Activated T-helper 1 cell treated with Interleukin-2 at 50 U/mL for 16 hours (primary cell): ENCODE measurements at regions not wholly inside any gene's neighbourhood (a gene's known extent, or its start where the extent isn't known, plus 50 kb on each side); places are given as distances from the start of the nearest gene placed in this dataset.
A peak's percentile ranks its signal among the peaks of the same experiment; 100 is the strongest.

Experiments
- DNase-seq: peaks from one replicate; pipeline ENCODE4 v3.0.0-alpha.2; 2020; ENCODE audit warnings: low read depth

DNA sequence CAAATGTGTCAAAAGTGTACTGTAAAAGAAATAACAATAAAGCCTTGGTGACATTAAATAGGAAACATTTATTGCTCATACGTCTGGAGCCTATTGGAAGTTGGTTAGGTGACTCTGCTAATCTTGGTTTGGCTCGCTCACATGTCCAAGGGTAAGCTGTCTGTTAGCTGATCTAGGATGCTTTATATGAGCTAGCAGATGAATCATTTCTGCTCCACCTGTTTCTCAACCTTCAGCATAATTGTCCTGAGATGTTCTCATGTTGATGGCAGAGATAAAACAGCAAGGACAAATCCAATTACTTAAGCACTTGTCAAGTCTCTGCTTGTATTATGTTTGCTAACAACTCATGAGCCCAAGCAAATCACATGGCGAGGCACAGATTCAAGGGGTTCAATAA is 56.0 kb upstream of the CD53 start:
- DNase-seq, result no peak

DNA sequence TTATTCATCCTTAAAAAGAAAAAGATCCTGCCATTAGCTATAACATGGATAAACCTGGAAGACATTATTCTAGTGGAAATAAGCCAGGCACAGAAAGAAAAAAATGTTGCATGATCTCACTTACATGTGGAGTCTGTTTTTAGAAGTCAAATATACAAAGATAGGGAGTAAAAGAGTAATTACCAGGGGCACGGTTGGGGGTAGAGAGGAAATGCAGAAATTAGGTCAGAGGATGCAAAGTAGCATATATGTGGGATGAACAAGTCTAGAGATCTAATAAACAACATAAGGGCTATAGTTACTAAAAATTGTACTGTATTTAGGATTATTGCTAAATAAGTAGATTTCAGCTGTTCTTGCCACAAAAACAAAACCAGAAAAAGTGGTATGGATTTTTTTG is 61.4 kb upstream of the CD53 start:
- DNase-seq, result no peak

DNA sequence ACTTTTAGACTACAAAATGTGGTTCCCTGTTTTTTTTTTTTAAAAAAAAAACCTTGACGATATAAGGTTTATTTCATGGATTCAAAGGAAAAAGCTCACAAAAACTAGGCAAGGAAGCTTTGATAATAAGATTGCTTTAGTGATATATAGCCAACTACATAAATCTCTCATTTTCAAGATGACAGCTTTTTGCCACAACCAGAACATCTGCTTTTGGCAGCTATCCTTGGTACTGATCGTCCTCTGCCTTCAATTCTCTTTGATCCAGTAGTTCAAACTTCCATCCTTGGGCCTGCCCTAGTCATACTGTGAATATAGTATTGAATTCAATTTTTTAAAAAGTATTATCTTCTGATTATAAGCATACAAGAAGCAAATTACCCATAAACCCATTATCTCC is 72.9 kb upstream of the CD53 start:
- no peak for DNase-seq

DNA sequence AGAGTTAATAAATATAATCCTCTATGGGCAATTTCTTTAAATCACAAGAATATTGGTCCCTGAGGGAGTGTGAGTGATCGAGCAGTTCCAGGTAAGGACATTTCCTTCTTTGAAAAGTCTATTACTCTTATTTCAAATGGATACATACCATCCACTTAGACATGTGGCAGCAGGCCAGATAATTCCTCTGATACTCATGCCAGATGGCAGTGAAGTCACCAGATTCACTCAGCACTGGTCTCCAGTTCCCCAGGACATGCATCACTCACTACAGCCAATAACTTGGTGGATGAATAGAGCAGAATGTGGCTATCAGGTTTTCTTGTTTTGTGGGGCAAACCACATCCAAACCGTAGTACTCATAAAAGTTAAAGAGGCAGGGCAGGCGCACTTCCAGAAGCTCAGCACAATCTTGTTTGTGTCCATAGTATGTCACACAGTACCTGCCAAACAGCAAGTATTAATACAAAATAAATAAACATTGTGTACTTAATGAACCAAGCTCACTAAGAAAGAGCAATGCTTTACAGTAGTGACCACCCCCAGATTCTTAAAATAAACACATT is 74.2 kb upstream of the CD53 start:
- no peak for DNase-seq

DNA sequence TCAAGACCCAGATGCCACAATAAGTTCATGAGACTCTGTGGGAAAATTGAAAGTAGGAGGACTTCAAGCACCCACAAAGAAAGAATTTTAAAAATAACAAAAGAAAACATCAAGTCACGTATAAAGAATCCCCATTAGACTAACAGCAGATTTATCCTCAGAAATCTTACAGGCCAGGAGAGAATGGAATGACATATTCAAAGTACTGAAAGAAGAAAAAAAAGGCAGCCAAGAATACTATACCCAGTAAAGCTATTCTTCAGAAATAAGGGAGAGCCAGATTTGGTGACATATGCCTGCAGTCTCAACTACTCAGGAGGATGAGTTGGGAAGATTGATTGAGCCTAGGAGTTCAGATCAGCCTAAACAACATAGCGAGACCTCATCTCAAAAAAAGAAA is 84.3 kb upstream of the CD53 start:
- DNase-seq, result no peak

DNA sequence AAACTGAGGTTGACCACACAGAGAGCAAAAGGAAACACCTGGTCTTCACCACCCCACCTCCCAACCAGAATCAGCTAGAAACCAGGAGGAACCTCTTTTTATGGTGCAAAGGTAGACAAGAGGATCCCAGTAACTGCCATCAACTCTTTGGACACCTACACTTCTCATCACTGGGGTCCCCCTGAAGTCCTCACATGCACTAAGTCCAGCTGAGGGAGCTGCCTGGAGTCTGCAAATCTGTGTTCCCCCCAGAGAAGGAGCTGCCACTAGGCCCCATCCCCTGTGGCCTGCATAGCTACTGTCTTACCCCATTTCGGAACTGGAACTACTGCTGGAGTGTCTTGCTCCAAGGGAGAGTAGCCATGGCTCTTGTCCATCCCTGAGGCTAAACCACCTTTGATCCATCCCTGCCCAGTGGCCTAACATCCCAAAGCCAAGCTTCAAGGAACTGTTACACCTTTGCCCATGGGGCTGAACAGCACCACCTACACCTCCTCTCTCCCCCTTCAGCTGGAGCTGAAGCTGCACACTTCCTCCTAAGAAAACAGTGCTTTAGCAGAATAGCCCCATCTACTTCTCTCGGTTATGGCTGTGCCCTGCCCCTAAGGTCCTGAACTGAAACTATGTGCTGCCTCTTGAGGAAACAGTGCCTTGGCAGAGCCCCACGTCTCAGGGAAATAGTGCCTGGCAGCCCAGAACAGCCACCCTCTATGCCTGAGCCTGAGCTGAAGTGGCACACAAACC is 85.4 kb upstream of the CD53 start:
- no peak for DNase-seq

DNA sequence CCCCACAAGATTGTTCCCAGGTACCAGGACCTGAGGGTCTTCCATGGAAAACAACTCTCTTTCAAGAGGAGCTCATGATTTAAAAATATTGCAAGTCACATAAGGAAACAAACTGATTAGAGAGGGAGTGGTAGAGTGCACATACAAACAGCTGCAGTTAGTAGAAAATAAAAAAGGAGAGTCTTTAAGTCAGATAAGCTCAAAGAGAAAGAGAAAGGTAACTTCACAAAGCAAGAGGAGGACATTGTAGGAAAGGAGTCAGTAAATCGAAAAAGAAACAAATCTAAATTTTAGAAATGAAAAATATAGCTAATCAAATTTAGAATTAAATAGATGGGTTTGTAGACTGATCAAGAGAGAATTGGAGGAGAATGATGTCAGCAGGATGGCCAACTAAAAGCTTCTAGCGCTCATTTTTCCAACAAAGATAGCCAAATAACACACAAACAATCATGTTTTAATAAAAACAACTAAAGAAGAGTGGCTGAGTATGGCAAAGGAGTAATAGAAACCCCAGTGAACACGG is 86.1 kb upstream of the CD53 start:
- DNase-seq, result no peak

DNA sequence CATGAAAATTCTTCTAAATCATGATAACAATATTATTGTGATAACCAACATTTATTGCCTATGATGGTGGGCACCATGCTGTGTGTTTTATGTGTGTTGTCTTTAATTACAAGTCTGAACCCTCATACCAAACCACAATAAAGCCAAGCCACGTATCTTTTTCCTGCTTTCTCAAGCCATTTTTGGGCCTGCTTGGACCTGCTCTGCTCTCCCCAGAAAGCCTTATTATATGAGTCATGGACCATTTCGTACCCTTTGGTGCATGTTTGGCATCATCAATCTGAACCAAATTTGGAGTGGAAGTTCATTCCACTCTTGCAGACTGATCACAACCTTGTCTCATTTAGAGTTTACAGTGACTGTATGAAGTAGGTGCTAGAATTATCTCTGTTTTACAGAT is 87.3 kb upstream of the CD53 start:
- DNase-seq, result no peak

DNA sequence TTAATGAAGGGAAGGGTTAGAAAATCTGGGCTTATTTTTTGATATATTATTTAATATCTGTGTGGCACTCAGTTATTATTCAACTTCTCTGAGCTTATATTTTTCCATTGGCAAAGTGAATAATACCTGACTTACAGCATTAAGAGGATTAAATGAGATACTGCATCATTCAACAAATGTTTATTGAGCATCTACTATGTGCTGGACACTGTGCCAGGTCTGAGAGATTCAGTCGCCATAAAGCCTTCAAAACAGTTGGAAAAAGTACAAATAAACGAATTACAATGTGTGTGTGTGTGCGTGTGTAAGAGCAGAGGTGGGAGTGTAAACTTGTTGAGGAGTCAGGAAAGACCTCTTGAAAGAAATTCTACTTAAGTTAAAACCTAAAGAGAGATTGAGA is 87.9 kb upstream of the CD53 start:
- DNase-seq, result no peak

DNA sequence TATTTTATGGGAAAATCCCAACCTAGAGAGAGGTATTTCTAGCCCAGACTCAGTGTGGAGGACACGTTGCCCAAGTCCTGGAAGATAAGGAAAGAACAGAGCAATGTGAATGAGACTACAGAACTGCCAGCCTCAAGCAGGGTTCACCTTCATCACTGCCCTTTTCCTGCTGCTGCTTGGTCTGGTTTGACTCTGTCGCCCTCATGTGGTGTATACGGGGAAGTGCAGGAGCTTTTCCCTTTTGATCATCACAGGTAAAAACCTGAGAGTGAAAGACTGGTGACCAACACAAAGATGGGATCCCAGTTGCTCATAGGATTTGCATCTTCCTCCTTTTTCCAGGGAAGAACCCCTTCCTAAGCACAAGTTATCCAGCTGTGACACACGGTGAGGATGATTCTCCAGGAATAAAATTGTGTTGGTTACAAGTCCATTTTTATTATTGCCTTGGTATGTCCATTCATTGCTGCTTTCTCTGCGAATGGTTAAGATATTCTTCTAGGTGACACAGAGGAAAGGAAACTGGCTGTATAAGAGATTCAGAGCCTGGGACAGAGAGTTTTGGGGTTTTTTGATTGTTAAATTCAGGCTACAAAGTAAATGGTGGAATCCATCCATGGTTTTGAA is 89.5 kb upstream of the CD53 start:
- DNase-seq, result no peak

DNA sequence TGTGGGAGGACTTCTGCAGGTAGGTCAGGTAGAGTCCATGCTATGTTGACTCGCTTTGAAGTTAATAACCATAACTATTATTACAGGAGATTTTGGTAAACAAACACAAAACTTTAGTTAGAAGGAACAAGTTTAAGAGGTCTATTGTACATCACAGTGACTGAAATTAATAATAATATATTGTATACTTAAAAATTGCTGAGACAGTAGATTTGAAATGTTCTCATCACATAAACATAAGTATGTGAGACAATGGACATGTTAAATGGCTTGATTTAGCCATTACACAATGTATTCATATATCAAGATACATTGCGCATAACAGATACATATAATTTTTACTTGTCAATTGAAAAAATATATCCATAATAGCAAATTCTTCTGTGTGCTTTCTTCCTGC is 91.4 kb upstream of the CD53 start:
- DNase-seq, result no peak

DNA sequence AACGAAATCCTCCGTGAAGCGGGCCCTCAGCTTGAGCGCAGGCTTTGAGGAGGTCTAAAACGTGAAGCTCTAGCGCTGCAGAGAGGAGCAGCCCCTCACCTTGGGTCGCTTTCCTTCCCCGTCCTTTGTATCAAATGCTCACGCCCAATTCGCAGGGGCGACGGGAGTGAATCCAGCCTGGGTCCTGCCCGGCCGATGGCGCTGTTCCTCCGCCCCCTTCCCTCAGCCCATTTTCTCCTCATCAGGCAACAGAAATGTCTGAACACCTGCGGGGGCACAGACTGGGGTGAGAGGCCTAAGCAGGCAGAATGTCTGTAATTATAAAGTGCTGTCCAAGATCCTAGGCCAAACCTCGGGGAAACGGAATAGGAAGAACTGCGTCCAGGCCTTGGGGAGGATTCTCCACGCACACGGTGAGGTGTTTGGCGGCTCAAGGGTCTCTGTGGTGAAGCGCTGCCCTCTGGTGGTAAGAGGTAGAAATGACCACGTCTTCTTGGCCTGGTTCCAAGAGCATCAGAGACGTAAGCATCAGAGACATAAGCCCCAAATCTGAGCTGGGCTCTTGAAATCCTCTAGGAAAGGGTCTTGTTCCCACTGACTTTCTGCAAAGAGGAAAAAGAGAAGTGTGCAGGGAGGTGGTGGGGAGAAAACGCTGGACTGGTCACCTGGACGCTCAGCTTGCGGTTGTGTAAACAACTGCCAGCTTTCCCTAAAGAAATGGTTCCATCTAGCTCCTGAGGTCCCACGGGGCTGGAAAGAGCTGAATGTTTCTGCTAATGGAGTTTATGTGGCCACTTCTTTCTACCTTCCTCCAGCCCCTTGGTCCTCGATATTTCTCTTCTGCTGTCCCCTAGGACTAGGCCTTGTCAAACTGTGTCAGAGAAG is 92.1 kb upstream of the CD53 start:
- peak; percentile 55 for DNase-seq

DNA sequence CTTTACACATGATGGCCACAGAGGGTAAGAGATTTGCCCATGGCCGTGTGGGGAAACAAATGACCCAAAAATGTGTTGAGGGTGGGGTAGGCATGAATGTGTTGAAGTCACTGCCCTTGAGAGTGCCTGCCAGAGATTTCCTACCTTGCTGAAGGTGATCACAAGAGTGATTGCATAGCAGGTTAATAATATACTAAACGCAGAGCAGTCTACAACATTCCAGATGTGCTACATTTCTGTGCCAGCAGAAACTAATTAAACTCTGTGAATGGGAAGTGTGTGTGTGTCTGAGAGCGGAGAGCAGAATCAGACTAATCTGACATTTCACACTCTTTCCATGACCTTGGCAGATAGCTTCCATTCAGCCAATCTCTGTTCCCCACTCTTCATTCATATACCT is 93.3 kb upstream of the CD53 start:
- no peak for DNase-seq

DNA sequence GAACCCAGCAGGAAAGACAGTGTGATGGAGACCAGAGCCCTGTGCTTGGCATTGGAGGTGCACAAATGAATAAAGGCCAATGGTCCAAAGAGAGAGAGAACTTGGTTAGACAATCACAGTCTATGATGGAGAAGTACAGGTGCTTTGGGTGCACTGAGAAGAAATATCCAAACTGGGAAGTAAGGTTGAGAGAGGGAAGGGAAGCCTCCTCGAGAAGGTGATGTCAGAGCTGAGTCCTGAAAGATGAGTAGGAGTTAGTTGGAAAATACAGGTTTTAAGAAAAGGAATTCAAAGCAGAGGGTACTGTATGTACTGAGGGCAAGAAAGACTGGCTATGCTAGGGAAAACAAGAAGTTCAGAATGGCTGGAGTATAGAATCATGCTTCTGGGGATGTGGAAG is 94.1 kb upstream of the CD53 start:
- no peak for DNase-seq

DNA sequence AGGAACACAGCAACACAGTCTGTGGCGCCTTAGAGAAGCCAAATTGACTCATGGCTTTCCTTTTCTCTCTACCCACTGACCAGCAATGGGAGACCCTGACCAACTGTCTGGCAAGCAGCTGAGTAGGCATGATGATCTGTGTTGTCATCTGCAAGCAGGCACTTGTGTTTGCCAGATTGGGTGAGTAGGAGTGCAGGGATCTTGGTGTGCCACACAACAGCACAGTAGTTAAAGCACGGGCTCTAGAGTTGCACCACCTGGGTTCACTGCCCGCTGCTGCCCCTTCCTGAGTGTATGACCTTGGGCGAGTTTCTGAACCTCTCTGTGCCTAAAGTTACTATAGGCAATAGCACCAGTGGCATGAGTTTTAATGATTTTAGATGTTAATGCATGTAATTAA is 95.7 kb upstream of the CD53 start:
- DNase-seq, result no peak

DNA sequence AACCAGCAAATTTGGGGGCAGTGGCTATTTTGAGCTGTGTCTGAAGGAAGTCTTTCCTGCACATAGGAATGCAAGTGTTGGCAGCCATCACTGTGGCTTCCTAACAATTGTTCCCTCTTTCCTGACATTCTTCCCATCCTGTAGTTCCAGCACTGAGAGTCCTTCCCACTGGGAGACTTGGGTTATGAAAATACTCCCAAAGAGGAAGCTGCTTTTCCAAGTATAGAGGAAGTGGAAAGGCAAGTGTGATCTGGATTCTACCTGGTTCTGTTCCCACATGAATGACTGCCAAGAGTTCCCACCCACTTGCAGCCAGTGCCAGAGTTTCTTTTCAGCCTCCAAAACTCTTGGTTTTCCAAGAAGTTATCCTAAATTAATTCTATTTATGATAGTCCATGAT is 98.5 kb upstream of the CD53 start:
- no peak for DNase-seq

DNA sequence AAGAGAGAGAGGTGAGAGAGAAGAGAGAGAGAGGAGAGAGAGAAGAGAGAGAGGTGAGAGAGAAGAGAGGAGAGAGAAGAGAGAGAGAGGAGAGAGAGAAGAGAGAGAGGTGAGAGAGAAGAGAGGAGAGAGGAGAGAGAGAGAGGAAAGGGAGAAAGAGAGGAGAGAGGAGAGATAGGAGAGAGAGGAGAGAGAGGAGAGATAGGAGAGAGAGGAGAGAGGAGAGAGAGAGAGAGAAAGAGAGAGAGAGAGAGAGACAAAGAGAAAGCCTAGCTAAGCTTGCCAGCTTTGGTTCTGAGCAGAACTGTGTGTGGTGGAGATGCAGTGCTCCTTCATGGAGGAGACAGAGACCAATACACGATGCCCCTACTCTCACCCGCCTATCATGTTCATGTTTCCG is 99.1 kb upstream of the KCNA3 start:
- no peak for DNase-seq

DNA sequence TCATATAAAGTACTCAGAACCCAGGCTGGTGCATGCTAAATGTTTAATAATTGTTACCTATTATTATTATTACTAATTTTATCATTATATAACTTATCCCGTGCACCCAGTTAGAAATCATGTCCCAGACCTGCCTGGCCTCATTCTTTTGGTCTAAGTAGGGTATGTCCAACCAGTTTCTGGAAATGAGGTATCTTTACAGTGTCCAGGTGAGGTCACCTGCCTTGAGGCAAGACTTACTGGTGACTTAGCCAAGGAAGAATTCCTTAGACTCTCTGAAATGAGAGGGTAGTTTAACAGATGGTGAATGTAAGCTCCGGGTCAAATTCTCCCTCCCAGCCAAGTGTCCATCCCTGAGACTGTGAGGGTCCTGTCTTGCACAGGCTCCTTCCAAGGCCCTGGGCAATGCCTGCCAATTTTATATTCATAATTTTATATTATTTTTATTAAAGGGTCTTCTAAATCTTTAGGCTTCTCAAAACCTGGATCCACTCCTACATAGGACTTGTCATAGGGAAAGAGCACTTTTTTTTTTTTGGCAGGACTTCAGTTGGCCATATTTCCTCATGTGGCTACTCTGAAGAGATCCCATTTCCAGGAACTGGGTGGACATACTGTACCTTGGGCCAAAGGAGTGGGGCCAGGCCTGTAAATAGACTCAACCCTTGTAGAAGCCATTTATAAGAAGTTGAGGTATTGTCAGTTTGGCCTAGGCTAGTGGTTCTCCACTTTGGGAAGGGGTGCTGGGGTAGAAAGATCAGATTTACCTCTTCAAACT is 96.7 kb upstream of the KCNA3 start:
- no peak for DNase-seq

DNA sequence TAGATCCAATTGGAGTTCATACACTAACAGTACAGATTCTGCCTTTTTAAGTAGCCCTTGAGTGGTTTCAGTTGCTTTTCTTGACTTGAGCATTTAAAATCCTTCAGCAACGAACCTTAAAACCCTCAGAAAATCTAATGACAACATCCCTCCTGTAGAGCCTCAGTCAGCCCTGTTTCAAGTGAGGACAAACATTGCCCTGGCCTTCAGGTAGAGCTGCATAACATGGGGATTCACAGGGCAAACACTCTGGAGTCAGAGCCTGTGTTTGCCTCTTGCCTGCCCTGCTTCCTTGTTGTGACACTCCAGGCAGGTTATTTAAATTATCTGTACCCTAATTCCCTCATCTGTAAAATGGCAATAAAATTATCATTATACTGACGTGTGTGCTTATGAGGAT is 96.1 kb upstream of the KCNA3 start:
- DNase-seq, result no peak

DNA sequence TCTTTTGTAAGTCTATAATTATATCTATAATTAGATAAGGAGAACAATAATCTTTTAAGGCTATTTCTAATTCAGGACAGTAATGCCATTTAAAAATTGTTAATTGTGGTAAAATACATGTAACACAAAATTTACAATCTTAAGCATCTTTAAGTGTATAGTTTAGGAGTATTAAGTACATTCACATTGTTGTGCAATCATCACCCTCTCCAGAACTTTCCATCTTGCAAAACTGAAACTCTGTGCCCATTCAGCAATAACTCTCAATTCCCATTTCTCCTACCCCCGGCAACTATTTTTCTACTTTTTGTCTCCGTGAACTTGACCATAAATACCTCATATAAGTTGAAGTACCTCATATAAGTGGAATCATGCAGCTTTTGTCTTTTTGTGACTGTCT is 93.9 kb upstream of the KCNA3 start:
- no peak for DNase-seq

DNA sequence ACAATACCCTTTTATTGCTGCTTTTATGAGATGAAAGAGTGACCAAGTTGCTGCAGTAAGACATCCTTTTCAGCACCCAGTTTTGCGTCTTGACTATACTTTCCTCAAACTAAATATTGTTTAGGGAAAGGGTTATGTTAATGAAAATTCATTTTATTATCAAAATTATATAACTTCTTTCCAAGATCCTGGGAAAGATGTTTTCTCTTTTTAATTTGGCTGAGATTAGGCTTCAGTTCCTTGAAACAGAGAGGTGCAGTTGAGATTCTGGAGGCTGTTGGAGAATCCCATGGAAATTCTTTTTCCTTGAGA is 91.6 kb upstream of the KCNA3 start:
- no peak for DNase-seq
